GM12878 (cell line): ENCODE measurements at regions not wholly inside any gene's neighbourhood (a gene's known extent, or its start where the extent isn't known, plus 50 kb on each side); places are given as distances from the start of the nearest gene placed in this dataset.

Experiments used
- ATAC-seq: fragments of 200-7000 bp; cut with Tn5 transposase; 3 replicates; pipeline ENCODE4 v1.9.1; 2020; ENCODE audit warnings: mild to moderate bottlenecking, moderate library complexity
- BruUV-seq: library from RNA; stranded (reverse); fragments of 400-500 nt; replicated peaks from 2 replicates; lab custom pipeline; 2021; lab: Mats Ljungman, UMichigan
- CTCF ChIA-PET: fragments of 300-600 bp; sonication (Branson Sonifier 250); formaldehyde crosslinking; extraction: SDS; loops from one replicate; lab custom pipeline; 2021; ENCODE audit warnings: inconsistent platforms; lab: Yijun Ruan, JAX
- POLR2A ChIA-PET: fragments of 350-600 bp; formaldehyde crosslinking; extraction: SDS; loops from one replicate; lab custom pipeline; 2021; ENCODE audit warnings: inconsistent platforms; lab: Charles Lee
- RAD21 ChIA-PET: fragments of 300-600 bp; sonication (Branson Sonifier 250); formaldehyde crosslinking; loops from one replicate; lab custom pipeline; 2023; ENCODE audit warnings: antibody characterized with exemption; ENCODE audit not compliant: unreplicated experiment; lab: Charles Lee
- SMC1A ChIA-PET: fragments of 300-600 bp; sonication (Branson Sonifier 250); formaldehyde crosslinking; loops from one replicate; lab custom pipeline; 2023; ENCODE audit not compliant: unreplicated experiment, uncharacterized antibody; lab: Charles Lee
- DNase-seq: peaks from one replicate; pipeline ENCODE4 v3.0.0-alpha.2; 2011; ENCODE audit warnings: low read depth, low spot score
- FAIRE-seq: peaks from 3 replicates; lab custom pipeline; 2011; peaks lifted over from hg19 to GRCh38; lab: Jason Lieb, UNC
- H2AFZ ChIP-seq: 2 replicates; pipeline ENCODE4 v1.6.0; 2011; ENCODE audit warnings: low read depth, low read length, control low read depth; ENCODE audit not compliant: control insufficient read depth
- H3K27ac ChIP-seq: 2 replicates; pipeline ENCODE4 v1.5.1; 2011; ENCODE audit warnings: control low read depth; ENCODE audit not compliant: control insufficient read depth, insufficient read depth
- H3K27me3 ChIP-seq, 2 experiments: replicated peaks in 1 of 2; 2 replicates each; pipeline versions ENCODE4 v1.6.0 to v1.6.1; 2011; ENCODE audit warnings: low read length in 1 of 2; ENCODE audit not compliant: control insufficient read depth in 2 of 2, insufficient read depth in 2 of 2
- H3K36me3 ChIP-seq, 2 experiments: 2 replicates each; pipeline ENCODE4 v1.5.1; 2011; ENCODE audit warnings: low read length in 1 of 2; ENCODE audit not compliant: control insufficient read depth in 2 of 2, insufficient read depth in 2 of 2
- H3K4me1 ChIP-seq: 2 replicates; pipeline ENCODE4 v1.6.1; 2011; ENCODE audit warnings: mild to moderate bottlenecking, low read length, moderate library complexity, mixed read lengths; ENCODE audit not compliant: control insufficient read depth, insufficient read depth
- H3K4me2 ChIP-seq: 2 replicates; pipeline ENCODE4 v1.6.0; 2011; ENCODE audit warnings: control low read depth; ENCODE audit not compliant: control insufficient read depth, insufficient read depth
- H3K4me3 ChIP-seq: fragments of 200-600 bp; sonication (generic); 2 replicates; pipeline ENCODE4 v1.5.1; 2016
- H3K79me2 ChIP-seq: 2 replicates; pipeline ENCODE4 v1.6.0; 2011; ENCODE audit warnings: low read length; ENCODE audit not compliant: control insufficient read depth, insufficient read depth
- H3K9ac ChIP-seq: 2 replicates; pipeline ENCODE4 v1.8.0; 2011; ENCODE audit warnings: low read length, control low read depth, mixed read lengths; ENCODE audit not compliant: control insufficient read depth, insufficient read depth
- H3K9me3 ChIP-seq: replicated peaks from 3 replicates; pipeline ENCODE4 v1.5.1; 2011; ENCODE audit warnings: mild to moderate bottlenecking, low read length; ENCODE audit not compliant: control insufficient read depth, insufficient read depth
- H4K20me1 ChIP-seq: 2 replicates; pipeline ENCODE4 v1.6.0; 2011; ENCODE audit not compliant: control insufficient read depth, insufficient read depth
- BCL11A ChIP-seq: IDR thresholded peaks from 2 replicates; pipeline ENCODE4 v1.6.1; 2011; ENCODE audit warnings: low read depth, low read length
- BCL3 ChIP-seq: IDR thresholded peaks from 2 replicates; pipeline ENCODE4 v1.6.1; 2011; ENCODE audit warnings: borderline replicate concordance, low read depth, mild to moderate bottlenecking, moderate library complexity, low read length; ENCODE audit not compliant: insufficient read depth, poor library complexity, severe bottlenecking
- BRCA1 ChIP-seq: IDR thresholded peaks from 2 replicates; pipeline ENCODE4 v1.6.1; 2011; ENCODE audit warnings: low read depth, low read length, improper control_type of control experiment
- CHD2 ChIP-seq: IDR thresholded peaks from 2 replicates; pipeline ENCODE4 v1.6.1; 2011; ENCODE audit warnings: low read depth, low read length, improper control_type of control experiment, borderline replicate concordance
- EED ChIP-seq: sonication (generic); IDR thresholded peaks from 2 replicates; pipeline ENCODE4 v1.6.1; 2016; ENCODE audit warnings: antibody characterized with exemption, low read depth
- FOXK2 ChIP-seq: fragments of 450-650 bp; IDR thresholded peaks from 2 replicates; pipeline ENCODE4 v1.6.1; 2017; ENCODE audit warnings: mild to moderate bottlenecking, moderate library complexity
- HDAC6 ChIP-seq: fragments of 200-600 bp; sonication (generic); IDR thresholded peaks from one replicate; pipeline ENCODE4 v1.8.0; 2017; ENCODE audit warnings: antibody characterized with exemption; ENCODE audit not compliant: unreplicated experiment
- IRF5 ChIP-seq: fragments of 450-650 bp; IDR thresholded peaks from 2 replicates; pipeline ENCODE4 v1.6.1; 2017; ENCODE audit warnings: borderline replicate concordance
- KLF5 ChIP-seq: fragments of 450-650 bp; IDR thresholded peaks from 2 replicates; pipeline ENCODE4 v1.6.1; 2014; ENCODE audit warnings: mild to moderate bottlenecking; ENCODE audit not compliant: partially characterized antibody
- MTA3 ChIP-seq: IDR thresholded peaks from 2 replicates; pipeline ENCODE4 v1.6.1; 2012; ENCODE audit warnings: low read length, inconsistent platforms, borderline replicate concordance
- POLR2AphosphoS5 ChIP-seq: IDR thresholded peaks from 2 replicates; pipeline ENCODE4 v1.6.1; 2011; ENCODE audit warnings: mild to moderate bottlenecking, low read length, inconsistent platforms
- SKIL ChIP-seq: fragments of 450-650 bp; IDR thresholded peaks from 2 replicates; pipeline ENCODE4 v1.6.1; 2017; ENCODE audit warnings: mild to moderate bottlenecking, low read depth, inconsistent platforms; ENCODE audit not compliant: poor library complexity, severe bottlenecking
- SRF ChIP-seq, 2 experiments: IDR thresholded peaks; 2 replicates each; pipeline ENCODE4 v1.6.1; 2011; ENCODE audit warnings: low read depth in 2 of 2, low read length in 2 of 2, mild to moderate bottlenecking in 1 of 2, moderate library complexity in 1 of 2
- STAT3 ChIP-seq: IDR thresholded peaks from 2 replicates; pipeline ENCODE4 v1.6.1; 2011; ENCODE audit warnings: low read depth, low read length, improper control_type of control experiment
- SUZ12 ChIP-seq: fragments of 200-600 bp; sonication (generic); IDR thresholded peaks from one replicate; pipeline ENCODE4 v1.6.1; 2018; ENCODE audit warnings: antibody characterized with exemption, mild to moderate bottlenecking; ENCODE audit not compliant: unreplicated experiment
- TCF3 ChIP-seq: IDR thresholded peaks from 2 replicates; pipeline ENCODE4 v1.6.1; 2012; ENCODE audit warnings: low read depth, mild to moderate bottlenecking, low read length, borderline replicate concordance; ENCODE audit not compliant: insufficient read depth
- ZBED1 ChIP-seq: IDR thresholded peaks from 2 replicates; pipeline ENCODE4 v1.6.1; 2016; ENCODE audit warnings: borderline replicate concordance
- WGBS: methylation state at CpG from one replicate; pipeline ENCODE4 v1.1.6; 2016; ENCODE audit warnings: low lambda C conversion rate; ENCODE audit not compliant: insufficient replicate concordance, insufficient coverage; ENCODE audit errors: missing lambda C conversion rate; 5-methylcytosine and 5-hydroxymethylcytosine counted together
- in situ Hi-C: fragments of 300-500 bp; cut with MboI; formaldehyde crosslinking; loops from 9 replicates; pipeline ENCODE4 v1.14.3; 2018; ENCODE audit warnings: mixed read lengths
- intact Hi-C: fragments of 100-400 bp; cut with micrococcal nuclease; formaldehyde crosslinking; loops from one replicate; pipeline ENCODE4 v1.14.2; 2022; ENCODE audit not compliant: unreplicated experiment

GRCh38 chr2:16023506-16024360 is 83.4 kb downstream of the MYCN start (continued):
- TF ChIP-seq SKIL: no peak
- TF ChIP-seq TCF3: no peak
- TF ChIP-seq STAT3: no peak
- TF ChIP-seq MTA3: no peak
- no peak for TF ChIP-seq FOXK2
- TF ChIP-seq, all 136 proteins: peak for 0

GRCh38 chr2:16022548-16023240 is 82.3 kb downstream of the MYCN start:
- H3K79me2 ChIP-seq: no peaks in the 10 kb centered on the region
- WGBS: 1% methylated on average over 6 of the region's 6 CpGs
- no peak overlapping the region for H3K27ac ChIP-seq
- SMC1A ChIA-PET: no interaction called here
- RAD21 ChIA-PET: no interaction called here
- H3K36me3 ChIP-seq: no peaks in the 10 kb centered on the region
- H3K9me3 ChIP-seq: no peaks in the 10 kb centered on the region
- no peak overlapping the region for H3K9ac ChIP-seq
- BruUV-seq: no TSS peak
- H2AFZ ChIP-seq: no peak overlapping the region
- DNase-seq: no peak
- CTCF ChIA-PET: no interaction called here
- no peak for ATAC-seq
- POLR2A ChIA-PET: no interaction called here
- H3K4me1 ChIP-seq: no peaks in the 10 kb centered on the region
- intact Hi-C loops (no loop called here), in situ Hi-C loops (no loop called here)
- H3K4me2 ChIP-seq: no peak overlapping the region
- no peak for FAIRE-seq
- H3K27me3 ChIP-seq: no peaks in the 10 kb centered on the region; a peak in 2 of 4 replicates
- H4K20me1 ChIP-seq: no peaks in the 10 kb centered on the region
- H3K4me3 ChIP-seq: no peak overlapping the region
- TF ChIP-seq BCL3 (no peak), HDAC6 (no peak), BCL11A (no peak), POLR2AphosphoS5 (no peak), SRF (IDR thresholded peaks at IDR 0.05; ENCODE audit: low read depth in 2 of 2, low read length in 2 of 2) (no peak), CHD2 (no peak), KLF5 (no peak), IRF5 (no peak), SUZ12 (no peak), MTA3 (no peak), EED (no peak), BRCA1 (no peak), ZBED1 (no peak)
